ENCODE measurements at regions not wholly inside any gene's neighbourhood (a gene's known extent, or its start where the extent isn't known, plus 50 kb on each side); places are given as distances from the start of the nearest gene placed in this dataset.

GRCh38 chr1:58861506-58861905, 77.7 kb upstream of the JUN start:
- DNase-seq (ENCODE audit: low read depth in 3 of 3, low spot score in 2 of 3) = no peak

- DNase-seq (ENCODE audit: low read depth in 3 of 3, low spot score in 2 of 3) = no peak
Observed at GRCh38 chr1:58862728-58863385, 79.0 kb upstream of the JUN start.

GRCh38 chr1:58864654-58865053, 80.8 kb upstream of the JUN start:
- DNase-seq (ENCODE audit: low read depth in 3 of 3, low spot score in 2 of 3) = no peak

DNA sequence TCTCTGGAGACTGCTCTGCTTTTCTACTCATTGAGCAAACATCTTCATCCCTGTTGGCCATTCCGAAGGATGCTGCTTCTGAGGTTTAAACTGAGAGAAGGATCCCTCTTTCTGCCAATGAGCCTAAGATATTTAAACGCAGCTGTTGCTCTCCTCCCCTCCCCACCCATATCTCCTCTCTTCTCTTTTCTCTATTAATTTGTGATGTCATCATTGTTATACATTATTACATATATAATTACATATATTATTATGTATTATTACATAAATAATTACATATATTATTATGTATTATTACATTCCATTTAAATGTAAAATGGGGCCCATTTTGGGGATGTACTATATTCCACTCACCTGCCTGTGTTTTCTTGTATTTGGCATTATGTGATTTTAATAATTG, 82.7 kb upstream of the JUN start:
- no peak for DNase-seq (ENCODE audit: low read depth in 3 of 3, low spot score in 2 of 3)

- no peak for DNase-seq (ENCODE audit: low read depth in 3 of 3, low spot score in 2 of 3)
Observed at GRCh38 chr1:58869638-58870297, 85.9 kb upstream of the JUN start.

- DNase-seq (ENCODE audit: low read depth in 3 of 3, low spot score in 2 of 3) = no peak
Observed at GRCh38 chr1:58870298-58870676, 86.4 kb upstream of the JUN start.

DNA sequence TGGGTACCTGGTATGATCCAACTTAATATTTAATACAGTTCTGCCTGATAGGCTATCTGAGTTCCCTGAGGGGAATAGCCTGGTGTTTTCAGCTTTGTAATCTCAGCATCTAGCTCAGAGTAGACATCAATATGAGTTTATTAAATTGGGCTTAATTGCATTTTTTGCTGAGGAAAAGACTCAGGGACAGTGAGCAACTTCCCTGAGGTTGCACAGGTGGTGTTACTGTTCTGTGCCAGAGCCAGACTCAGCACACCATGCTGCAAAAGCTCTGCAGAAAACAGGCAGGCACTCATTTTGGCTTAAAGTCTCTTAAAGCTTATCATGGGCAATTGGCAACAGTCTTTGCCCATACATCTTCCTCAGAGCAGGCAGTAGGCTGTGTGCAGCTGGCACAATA, 90.5 kb upstream of the JUN start:
- DNase-seq (ENCODE audit: low read depth in 3 of 3, low spot score in 2 of 3) = no peak

- DNase-seq (ENCODE audit: low read depth in 3 of 3, low spot score in 2 of 3) = no peak
Observed at GRCh38 chr1:58874757-58875755, 91.2 kb upstream of the JUN start.

- DNase-seq (ENCODE audit: low read depth in 3 of 3, low spot score in 2 of 3) = no peak
Observed at GRCh38 chr1:58879464-58879863, 95.6 kb upstream of the JUN start.

GRCh38 chr1:58880592-58880991, 96.7 kb upstream of the JUN start:
- no peak for DNase-seq (ENCODE audit: low read depth in 3 of 3, low spot score in 2 of 3)

DNA sequence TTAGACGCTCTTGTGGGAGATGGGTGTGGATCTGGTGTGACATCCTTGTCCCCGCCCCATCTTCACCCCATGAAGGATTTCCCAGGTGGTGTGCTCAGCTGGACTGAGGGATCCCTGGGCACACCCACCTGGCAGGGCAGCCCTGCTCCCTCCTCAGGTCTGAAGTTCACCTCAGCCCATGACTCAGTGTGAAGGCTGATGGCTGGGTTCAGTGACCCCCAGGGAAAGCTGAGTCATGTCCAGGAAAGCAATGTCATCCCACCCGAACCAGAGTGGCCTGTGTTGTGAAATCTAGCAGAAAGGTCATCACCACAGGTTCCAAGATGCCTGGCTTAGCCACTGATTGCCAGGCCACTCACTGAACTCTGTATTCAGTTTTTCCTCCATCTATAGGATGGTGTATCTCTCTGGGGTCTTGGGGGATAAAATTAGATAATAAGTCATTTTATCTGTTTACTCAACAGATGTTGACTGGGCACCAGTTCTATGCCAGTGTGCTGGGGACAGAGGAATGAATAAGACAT, 97.7 kb upstream of the JUN start:
- no peak for DNase-seq (ENCODE audit: low read depth in 3 of 3, low spot score in 2 of 3)

GRCh38 chr1:58882322-58882948, 98.6 kb upstream of the JUN start:
- no peak for DNase-seq (ENCODE audit: low read depth in 3 of 3, low spot score in 2 of 3)

GRCh38 chr1:58883037-58883887, 99.4 kb upstream of the JUN start:
- no peak for DNase-seq (ENCODE audit: low read depth in 3 of 3, low spot score in 2 of 3)

DNA sequence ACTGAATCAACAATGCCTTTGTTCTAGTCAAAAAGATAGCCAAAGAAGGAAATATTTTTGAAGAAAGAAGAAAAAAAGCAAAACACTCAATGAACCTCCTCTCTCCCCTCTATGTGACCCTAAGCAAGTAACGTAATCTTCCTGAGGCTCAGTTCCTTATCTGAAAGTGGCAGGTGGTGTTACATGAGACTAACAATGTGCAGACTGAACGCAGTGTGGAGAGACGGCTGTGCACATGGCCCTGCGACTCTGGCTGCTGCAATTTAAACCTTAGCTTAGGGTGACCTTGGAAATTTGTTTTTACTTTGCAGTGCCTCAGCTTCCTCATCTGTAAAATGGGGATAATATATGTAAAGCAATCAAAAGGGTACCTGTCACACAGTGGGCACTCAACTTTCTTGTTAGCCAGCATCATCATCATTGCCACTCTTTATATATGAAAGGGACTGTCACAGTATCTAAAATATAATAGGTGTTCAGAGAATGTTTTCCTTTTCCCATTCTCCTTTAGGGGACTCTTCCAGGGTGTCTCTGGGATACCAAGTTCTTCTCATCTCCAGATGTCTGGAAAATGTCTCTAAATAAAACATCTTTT, 100.1 kb upstream of the JUN start:
- no peak for DNase-seq (ENCODE audit: low read depth in 3 of 3, low spot score in 2 of 3)

GRCh38 chr1:58884706-58885661, 101.1 kb upstream of the JUN start:
- no peak for DNase-seq (ENCODE audit: low read depth in 3 of 3, low spot score in 2 of 3)

GRCh38 chr1:58885998-58886397, 102.2 kb upstream of the JUN start:
- DNase-seq (ENCODE audit: low read depth in 3 of 3, low spot score in 2 of 3) = no peak

GRCh38 chr1:58886611-58887010, 102.8 kb upstream of the JUN start:
- no peak for DNase-seq (ENCODE audit: low read depth in 3 of 3, low spot score in 2 of 3)

GRCh38 chr1:58887059-58887458, 103.2 kb upstream of the JUN start:
- no peak for DNase-seq (ENCODE audit: low read depth in 3 of 3, low spot score in 2 of 3)
